Erythroblast (primary cell): ENCODE measurements at regions not wholly inside any gene's neighbourhood (a gene's known extent, or its start where the extent isn't known, plus 50 kb on each side); places are given as distances from the start of the nearest gene placed in this dataset.

Source experiments
- GATA1 ChIP-seq: IDR thresholded peaks from 2 replicates; pipeline ENCODE4 v1.6.1; 2011; ENCODE audit warnings: low read depth, mild to moderate bottlenecking, control low read depth, low read length, moderate library complexity
- POLR2A ChIP-seq: IDR thresholded peaks from 2 replicates; pipeline ENCODE4 v1.6.1; 2011; ENCODE audit warnings: mild to moderate bottlenecking, low read length

DNA sequence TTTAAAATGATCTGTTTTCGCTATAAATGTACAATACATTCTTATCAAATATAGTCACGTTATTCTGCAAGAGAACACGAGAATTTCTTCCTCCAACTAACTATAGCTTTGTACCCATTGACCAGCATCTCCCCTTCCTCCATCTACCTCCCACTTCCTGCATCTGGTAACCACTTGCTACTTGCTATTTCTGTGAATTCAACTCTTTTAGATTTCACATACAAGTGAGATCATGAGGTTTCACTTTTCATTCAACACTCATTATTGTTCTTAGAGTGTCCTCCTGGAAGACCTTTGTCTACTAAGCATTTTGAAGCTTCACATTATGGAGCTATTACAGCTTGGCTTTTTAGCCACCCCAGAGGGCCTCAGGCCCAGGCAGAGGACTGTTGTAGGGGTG lies 741.3 kb upstream of the FZD8 start:
- TF ChIP-seq POLR2A (no peak), GATA1 (no peak)
